ENCODE measurements at regions not wholly inside any gene's neighbourhood (a gene's known extent, or its start where the extent isn't known, plus 50 kb on each side); places are given as distances from the start of the nearest gene placed in this dataset.

DNA sequence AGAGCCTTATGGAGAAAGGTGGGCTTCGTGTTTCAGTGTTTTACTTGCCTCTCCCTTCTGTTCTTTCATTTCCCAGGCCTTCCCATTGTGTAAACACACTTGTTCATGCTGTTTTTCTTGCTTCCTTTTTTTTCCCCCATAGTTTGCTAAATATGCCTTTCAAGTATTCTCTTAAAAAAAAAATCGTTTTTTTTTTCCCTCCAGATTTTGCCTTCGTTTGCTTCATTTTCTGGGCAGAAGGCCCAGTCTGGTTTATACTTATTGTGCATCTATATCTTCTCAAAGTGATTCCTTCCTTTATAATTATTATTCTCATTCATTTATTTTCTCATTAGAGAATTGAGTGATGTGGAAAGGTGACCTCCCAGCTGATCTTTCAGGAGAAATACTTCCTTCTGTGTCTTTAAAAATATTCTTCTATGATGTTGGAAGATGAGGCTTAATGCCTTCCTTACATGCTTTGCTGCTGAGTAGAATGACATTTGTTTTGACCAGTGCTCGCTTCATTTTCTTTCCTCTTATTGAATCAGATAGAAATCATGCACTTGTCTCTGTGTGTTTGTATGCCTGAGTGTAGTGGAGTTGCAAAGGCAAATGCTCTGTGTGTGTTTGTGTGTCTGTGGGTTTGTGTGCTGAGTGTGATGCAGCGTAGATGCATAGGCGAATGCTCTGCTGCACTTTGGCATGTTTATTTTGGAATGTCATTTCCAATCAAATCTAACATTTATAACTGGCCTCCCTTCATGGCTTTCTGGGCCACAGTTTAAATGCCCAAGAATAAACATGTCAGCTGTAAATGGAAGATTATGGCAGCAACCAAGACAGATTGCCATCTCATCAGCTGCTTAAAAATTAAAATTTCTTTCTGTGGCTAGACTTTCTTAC, 591.4 kb downstream of the FGF9 start:
- Mint-ChIP-seq H3K9me3 (ENCODE audit: unreplicated experiment) (no peaks in the 10 kb centered on the region), H3K4me3 (ENCODE audit: unreplicated experiment) (no peak overlapping the region)
- no peak for DNase-seq

GRCh38 chr13:22263185-22263584, 592.3 kb downstream of the FGF9 start:
- peaks cover under 1% of the 10 kb centered on the region for H3K36me3 Mint-ChIP-seq (ENCODE audit: unreplicated experiment)
- H3K27ac Mint-ChIP-seq (ENCODE audit: unreplicated experiment), result no peak overlapping the region
- no peak overlapping the region for H3K4me3 Mint-ChIP-seq (ENCODE audit: unreplicated experiment)
- no peaks in the 10 kb centered on the region for H3K9me3 Mint-ChIP-seq (ENCODE audit: unreplicated experiment)
- H3K4me1 Mint-ChIP-seq (ENCODE audit: low read depth, unreplicated experiment), result no peaks in the 10 kb centered on the region
- DNase-seq, result no peak
- H3K27me3 Mint-ChIP-seq (ENCODE audit: unreplicated experiment), result peaks cover 2% of the 10 kb centered on the region
- TF ChIP-seq, protein P1, sequence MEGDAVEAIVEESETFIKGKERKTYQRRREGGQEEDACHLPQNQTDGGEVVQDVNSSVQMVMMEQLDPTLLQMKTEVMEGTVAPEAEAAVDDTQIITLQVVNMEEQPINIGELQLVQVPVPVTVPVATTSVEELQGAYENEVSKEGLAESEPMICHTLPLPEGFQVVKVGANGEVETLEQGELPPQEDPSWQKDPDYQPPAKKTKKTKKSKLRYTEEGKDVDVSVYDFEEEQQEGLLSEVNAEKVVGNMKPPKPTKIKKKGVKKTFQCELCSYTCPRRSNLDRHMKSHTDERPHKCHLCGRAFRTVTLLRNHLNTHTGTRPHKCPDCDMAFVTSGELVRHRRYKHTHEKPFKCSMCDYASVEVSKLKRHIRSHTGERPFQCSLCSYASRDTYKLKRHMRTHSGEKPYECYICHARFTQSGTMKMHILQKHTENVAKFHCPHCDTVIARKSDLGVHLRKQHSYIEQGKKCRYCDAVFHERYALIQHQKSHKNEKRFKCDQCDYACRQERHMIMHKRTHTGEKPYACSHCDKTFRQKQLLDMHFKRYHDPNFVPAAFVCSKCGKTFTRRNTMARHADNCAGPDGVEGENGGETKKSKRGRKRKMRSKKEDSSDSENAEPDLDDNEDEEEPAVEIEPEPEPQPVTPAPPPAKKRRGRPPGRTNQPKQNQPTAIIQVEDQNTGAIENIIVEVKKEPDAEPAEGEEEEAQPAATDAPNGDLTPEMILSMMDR (IDR thresholded peaks at IDR 0.05; ENCODE audit: partially characterized antibody, unreplicated experiment), result no peak

More for the DNA sequence above, 591.4 kb downstream of the FGF9 start:
- Mint-ChIP-seq H3K27ac (ENCODE audit: unreplicated experiment) (no peak overlapping the region), H3K27me3 (ENCODE audit: unreplicated experiment) (peaks cover 2% of the 10 kb centered on the region), H3K36me3 (ENCODE audit: unreplicated experiment) (no peaks in the 10 kb centered on the region), H3K4me1 (ENCODE audit: low read depth, unreplicated experiment) (no peaks in the 10 kb centered on the region)
- TF ChIP-seq, protein P1 (IDR thresholded peaks at IDR 0.05; ENCODE audit: partially characterized antibody, unreplicated experiment), result no peak

GRCh38 chr13:22265563-22265962, 594.7 kb downstream of the FGF9 start:
- DNase-seq, result no peak
- peaks cover 4% of the 10 kb centered on the region for H3K36me3 Mint-ChIP-seq (ENCODE audit: unreplicated experiment)
- no peak overlapping the region for H3K27ac Mint-ChIP-seq (ENCODE audit: unreplicated experiment)
- no peak overlapping the region for H3K4me3 Mint-ChIP-seq (ENCODE audit: unreplicated experiment)
- no peaks in the 10 kb centered on the region for H3K27me3 Mint-ChIP-seq (ENCODE audit: unreplicated experiment)
- TF ChIP-seq, protein P1 (IDR thresholded peaks at IDR 0.05; ENCODE audit: partially characterized antibody, unreplicated experiment), result no peak
- no peaks in the 10 kb centered on the region for H3K9me3 Mint-ChIP-seq (ENCODE audit: unreplicated experiment)
- no peaks in the 10 kb centered on the region for H3K4me1 Mint-ChIP-seq (ENCODE audit: low read depth, unreplicated experiment)

- no peak for DNase-seq
- Mint-ChIP-seq H3K36me3 (ENCODE audit: unreplicated experiment) (peaks cover 4% of the 10 kb centered on the region), H3K27me3 (ENCODE audit: unreplicated experiment) (no peaks in the 10 kb centered on the region), H3K27ac (ENCODE audit: unreplicated experiment) (no peak overlapping the region), H3K4me3 (ENCODE audit: unreplicated experiment) (no peak overlapping the region), H3K4me1 (ENCODE audit: low read depth, unreplicated experiment) (no peaks in the 10 kb centered on the region), H3K9me3 (ENCODE audit: unreplicated experiment) (no peaks in the 10 kb centered on the region)
- TF ChIP-seq, protein P1 (IDR thresholded peaks at IDR 0.05; ENCODE audit: partially characterized antibody, unreplicated experiment), result no peak
These were observed 600.0 kb downstream of the FGF9 start for GRCh38 chr13:22270881-22271280.

- Mint-ChIP-seq H3K4me3 (ENCODE audit: unreplicated experiment) (no peak overlapping the region), H3K27ac (ENCODE audit: unreplicated experiment) (no peak overlapping the region), H3K27me3 (ENCODE audit: unreplicated experiment) (no peaks in the 10 kb centered on the region), H3K36me3 (ENCODE audit: unreplicated experiment) (peaks cover 4% of the 10 kb centered on the region), H3K9me3 (ENCODE audit: unreplicated experiment) (no peaks in the 10 kb centered on the region), H3K4me1 (ENCODE audit: low read depth, unreplicated experiment) (no peaks in the 10 kb centered on the region)
- TF ChIP-seq, protein P1 (IDR thresholded peaks at IDR 0.05; ENCODE audit: partially characterized antibody, unreplicated experiment), result no peak
- no peak for DNase-seq
These were observed 601.0 kb downstream of the FGF9 start for GRCh38 chr13:22271903-22272302.

Data from glutamatergic neuron (in vitro differentiated cells).